ENCODE measurements at regions not wholly inside any gene's neighbourhood (a gene's known extent, or its start where the extent isn't known, plus 50 kb on each side); places are given as distances from the start of the nearest gene placed in this dataset.
"Not testable (repeated sequence)": the region's sequence is repeated elsewhere in the genome, so short reads cannot be mapped to it uniquely, and the experiment has no call there.

DNA sequence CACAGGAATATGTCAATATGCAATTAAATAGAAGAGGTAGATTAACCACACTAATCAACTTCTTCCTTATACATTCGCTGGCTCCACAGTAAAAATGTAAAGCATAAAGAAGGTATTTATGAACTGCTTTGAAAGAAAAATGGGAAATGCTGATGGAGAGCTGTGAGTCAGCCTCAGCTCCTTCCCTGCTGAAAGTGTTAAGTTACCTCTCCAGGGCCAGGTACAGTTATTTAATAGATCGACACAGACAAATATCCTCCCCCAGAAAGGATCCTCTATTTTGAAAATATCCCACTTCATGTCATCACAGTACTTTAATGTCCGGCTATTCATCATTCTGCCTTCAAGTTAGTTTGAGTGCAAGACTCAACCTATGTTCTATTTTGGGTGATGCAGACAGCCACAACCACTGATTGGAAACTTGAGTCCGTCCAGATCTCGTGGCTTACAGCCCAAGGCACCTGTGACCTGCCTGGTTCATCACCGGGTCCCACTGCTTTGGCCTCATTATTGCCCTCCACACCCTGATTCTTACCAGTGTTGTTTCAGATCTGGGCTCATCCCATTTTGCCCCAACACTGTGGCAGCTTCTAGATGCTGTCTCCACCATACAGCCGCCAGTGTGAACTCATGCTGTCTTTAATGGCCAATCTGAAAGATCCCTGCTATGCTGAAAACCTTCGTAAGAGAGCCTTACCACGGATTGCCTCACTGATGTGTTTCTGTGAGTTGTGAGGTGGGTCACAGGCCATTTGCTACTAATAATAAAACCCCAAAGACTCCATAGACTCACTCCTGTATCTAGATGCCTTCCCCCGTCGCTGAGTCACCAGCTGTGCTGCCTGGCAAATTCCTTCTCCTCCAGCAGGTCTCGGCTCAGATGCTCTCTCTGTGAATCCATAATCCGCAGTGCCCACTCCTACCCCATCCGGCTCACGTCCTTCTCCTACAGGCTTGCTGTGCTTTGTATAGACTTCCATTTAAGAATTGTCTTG is 56.2 kb upstream of the DDAH1 start:
- peak; percentile 88 for DNase-seq (ENCODE audit: low read depth)
- not testable (repeated sequence) for H3K4me3 ChIP-seq (ENCODE audit: low read depth, low read length)

DNA sequence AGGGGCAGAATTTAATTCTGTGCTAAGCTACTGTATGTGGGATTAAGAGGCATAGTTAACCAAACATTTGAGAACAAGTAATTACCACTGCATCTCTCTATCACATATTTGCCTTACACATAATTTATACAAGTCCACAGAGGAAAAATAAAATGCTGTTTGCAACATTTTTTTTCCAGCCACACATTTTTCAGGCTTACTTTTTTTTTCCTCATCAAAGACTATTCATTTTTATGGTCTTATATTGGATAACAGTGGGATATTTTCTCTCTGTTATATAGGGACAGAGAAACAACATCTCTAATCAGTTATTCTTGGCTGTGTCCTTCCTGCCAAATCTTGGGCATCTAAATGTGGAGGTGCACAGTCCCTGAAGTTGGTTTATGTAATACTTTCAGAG is 57.5 kb upstream of the DDAH1 start:
- DNase-seq (ENCODE audit: low read depth); H3K4me3 ChIP-seq (ENCODE audit: low read depth, low read length): not testable (repeated sequence)

DNA sequence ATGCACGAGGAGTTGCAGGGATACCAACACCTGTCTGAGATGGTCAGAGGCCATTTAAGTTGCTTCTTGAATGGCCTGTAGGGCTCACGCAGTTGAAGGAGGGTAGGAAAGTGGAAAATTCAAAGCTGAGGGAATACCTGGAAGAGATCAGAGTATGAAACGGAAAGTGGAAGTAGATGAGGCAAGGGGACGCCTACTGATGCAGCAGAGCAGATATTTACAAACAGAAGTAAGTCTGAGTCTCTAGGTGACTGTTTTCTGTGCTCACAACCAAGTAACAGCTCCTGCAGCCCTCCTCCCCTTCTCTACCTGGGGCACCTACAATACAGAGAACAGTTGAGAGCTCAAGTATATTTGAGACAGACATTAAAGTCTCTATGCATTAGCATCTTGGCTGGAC is 57.5 kb upstream of the CCN1 start:
- not testable (repeated sequence) for H3K4me3 ChIP-seq (ENCODE audit: low read depth, low read length); DNase-seq (ENCODE audit: low read depth)

DNA sequence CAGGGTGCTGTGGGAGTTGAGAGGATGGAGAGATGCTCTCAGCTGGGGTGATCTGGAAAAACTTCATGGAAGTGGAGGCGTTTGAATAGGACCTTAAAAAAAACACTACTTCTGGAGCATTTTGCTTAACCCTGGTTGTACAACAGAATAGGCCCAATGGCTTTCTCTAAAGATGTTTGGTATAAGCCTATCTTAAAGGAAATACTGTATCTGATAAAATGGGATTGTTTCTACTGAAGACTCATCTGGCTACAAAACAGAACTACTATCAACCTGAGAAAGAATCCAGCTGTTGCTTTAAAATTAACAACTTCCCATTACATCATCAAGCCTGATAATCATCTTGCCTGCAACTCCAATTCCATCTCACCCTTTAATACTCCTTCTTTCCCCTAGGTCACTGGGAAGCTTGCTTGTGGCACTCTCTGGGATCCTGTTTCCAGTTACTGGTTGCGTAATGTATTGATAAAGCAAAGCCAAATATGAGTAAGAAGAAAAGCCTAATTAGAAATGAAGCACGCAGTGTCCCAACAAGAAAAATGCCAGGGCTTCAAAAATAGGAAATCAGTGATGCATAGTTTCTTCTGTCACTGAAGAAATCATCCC is 56.2 kb upstream of the CCN1 start:
- not testable (repeated sequence) for H3K4me3 ChIP-seq (ENCODE audit: low read depth, low read length)
- peak; percentile 69 for DNase-seq (ENCODE audit: low read depth)

DNA sequence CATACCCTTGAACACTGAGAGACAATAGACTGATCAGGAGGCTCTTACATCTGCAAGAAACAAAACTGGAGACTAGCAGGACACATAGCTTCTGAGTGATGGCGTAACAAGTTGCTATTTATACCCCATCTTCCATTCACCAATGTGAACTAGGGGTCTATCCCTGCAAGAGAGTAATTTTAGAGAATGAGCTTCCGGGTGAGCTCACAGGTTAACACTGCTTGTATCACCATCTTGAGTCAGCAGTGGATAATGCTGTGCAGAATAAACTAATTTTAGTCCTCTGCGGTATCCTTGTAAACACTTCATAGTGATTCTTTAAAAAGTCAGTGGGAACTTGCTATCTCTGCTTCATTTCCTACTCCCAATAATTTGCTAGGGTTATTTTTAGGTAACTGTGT is 55.0 kb upstream of the CCN1 start:
- H3K4me3 ChIP-seq (ENCODE audit: low read depth, low read length), result not testable (repeated sequence)
- peak; percentile 43 for DNase-seq (ENCODE audit: low read depth)

DNA sequence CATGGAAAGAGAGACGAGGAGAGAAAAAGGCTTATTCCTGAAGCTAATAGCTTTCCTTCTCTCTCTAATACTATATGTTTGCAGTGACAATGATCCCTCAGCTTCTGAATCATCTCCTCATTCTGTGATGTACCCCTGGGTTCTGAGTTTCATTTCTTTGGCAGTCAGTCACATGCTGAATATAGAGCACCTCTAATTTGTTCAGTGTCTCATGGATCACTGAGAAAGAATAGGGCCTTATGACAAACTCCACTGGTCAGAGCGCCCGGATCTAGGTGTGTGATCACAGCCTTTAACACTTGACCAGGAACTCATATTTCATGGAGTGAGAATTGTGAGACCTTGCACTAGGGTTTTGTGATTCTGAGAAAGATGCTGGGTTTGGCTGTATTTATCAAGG is 54.3 kb upstream of the CCN1 start:
- DNase-seq (ENCODE audit: low read depth); H3K4me3 ChIP-seq (ENCODE audit: low read depth, low read length): not testable (repeated sequence)

DNA sequence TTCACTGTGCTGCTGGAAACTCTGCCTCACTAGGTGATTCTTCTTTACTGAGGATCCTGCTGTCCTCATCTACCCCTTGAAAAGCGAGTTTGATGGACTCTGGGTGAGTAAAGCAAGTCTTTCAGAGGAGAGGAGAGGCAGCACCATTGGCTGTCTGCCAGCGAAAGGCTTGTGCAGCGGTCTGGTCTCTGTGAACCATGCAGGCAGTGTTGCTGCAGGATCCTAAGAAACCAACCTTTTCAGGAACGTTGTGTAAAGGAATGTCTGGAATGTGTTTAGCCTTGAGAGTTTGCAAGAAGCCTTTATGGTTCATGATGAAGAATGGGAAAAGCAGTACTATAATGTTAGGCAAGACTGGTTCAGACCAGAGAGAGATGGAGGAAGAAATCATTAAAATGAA is 53.4 kb upstream of the CCN1 start:
- H3K4me3 ChIP-seq (ENCODE audit: low read depth, low read length), result not testable (repeated sequence)
- peak; percentile 84 for DNase-seq (ENCODE audit: low read depth)

Measured in skeletal muscle cell (primary cell).